Right lobe of liver (tissue), 6 donors: ENCODE measurements at regions not wholly inside any gene's neighbourhood (a gene's known extent, or its start where the extent isn't known, plus 50 kb on each side); places are given as distances from the start of the nearest gene placed in this dataset.

Source experiments
- ATAC-seq, 4 donors: fragments of 200-7000 bp; cut with Tn5 transposase; one replicate each; pipeline ENCODE4 v1.9.1; 2020; ENCODE audit warnings: mild to moderate bottlenecking in 4 of 4, moderate library complexity in 4 of 4
- DNase-seq, 3 donors: peaks; one replicate each; pipeline ENCODE4 v3.0.0-alpha.2; 2020
- H3K27ac ChIP-seq, 3 donors: fragments of 200-600 bp; one replicate each; pipeline ENCODE4 v1.8.0; 2022
- H3K27me3 ChIP-seq, 2 donors: fragments of 200-600 bp; one replicate each; pipeline ENCODE4 v1.8.0; 2022
- H3K36me3 ChIP-seq, 4 donors: fragments of 200-600 bp; sonication (generic) in 1 of 4; one replicate each; pipeline versions ENCODE4 v1.5.1 to v1.8.0; 2017 to 2022; ENCODE audit warnings: control low read depth in 1 of 4
- H3K4me1 ChIP-seq, 4 donors: fragments of 200-600 bp; sonication (generic) in 1 of 4; one replicate each; pipeline versions ENCODE4 v1.5.1 to v1.8.0; 2017 to 2022; ENCODE audit warnings: control low read depth in 1 of 4
- H3K4me3 ChIP-seq, 3 donors: fragments of 200-600 bp; one replicate each; pipeline ENCODE4 v1.8.0; 2022
- H3K9me3 ChIP-seq, 4 donors: fragments of 200-600 bp; sonication (generic) in 1 of 4; one replicate each; pipeline versions ENCODE4 v1.5.1 to v1.8.0; 2017 to 2022; ENCODE audit warnings: control low read depth in 1 of 4
- CTCF ChIP-seq, 4 donors: fragments of 200-600 bp in 3 of 4; fragments of 450-650 bp in 1 of 4; IDR thresholded peaks; one replicate each; pipeline versions ENCODE4 v1.5.1 to v1.8.0; 2016 to 2022; ENCODE audit warnings: antibody characterized with exemption in 4 of 4, mild to moderate bottlenecking in 2 of 4
- POLR2A ChIP-seq: fragments of 450-650 bp; IDR thresholded peaks from one replicate; pipeline ENCODE4 v1.6.1; 2017; ENCODE audit warnings: antibody characterized with exemption, mild to moderate bottlenecking
- WGBS: methylation state at CpG from one replicate; pipeline ENCODE4 v1.1.6; 2018; ENCODE audit warnings: low coverage, low lambda C conversion rate; ENCODE audit not compliant: insufficient coverage; ENCODE audit errors: missing lambda C conversion rate; 5-methylcytosine and 5-hydroxymethylcytosine counted together
- intact Hi-C, 2 donors: fragments of 100-400 bp; cut with DNase I; formaldehyde crosslinking; loops; one replicate each; pipeline versions ENCODE4 v1.11.2 to v1.14.1; 2022
- donor health status: DM: no; HTN: yes; CAD: no.
- donor health status: DM: no; HTN: no; CAD: no.
- donor health status: DM: no; HTN: no; CAD: no.
- donor health status: DM: no; HTN: yes; CAD: no.
- donor health status: DM: no; HTN: yes; CAD: no.

DNA sequence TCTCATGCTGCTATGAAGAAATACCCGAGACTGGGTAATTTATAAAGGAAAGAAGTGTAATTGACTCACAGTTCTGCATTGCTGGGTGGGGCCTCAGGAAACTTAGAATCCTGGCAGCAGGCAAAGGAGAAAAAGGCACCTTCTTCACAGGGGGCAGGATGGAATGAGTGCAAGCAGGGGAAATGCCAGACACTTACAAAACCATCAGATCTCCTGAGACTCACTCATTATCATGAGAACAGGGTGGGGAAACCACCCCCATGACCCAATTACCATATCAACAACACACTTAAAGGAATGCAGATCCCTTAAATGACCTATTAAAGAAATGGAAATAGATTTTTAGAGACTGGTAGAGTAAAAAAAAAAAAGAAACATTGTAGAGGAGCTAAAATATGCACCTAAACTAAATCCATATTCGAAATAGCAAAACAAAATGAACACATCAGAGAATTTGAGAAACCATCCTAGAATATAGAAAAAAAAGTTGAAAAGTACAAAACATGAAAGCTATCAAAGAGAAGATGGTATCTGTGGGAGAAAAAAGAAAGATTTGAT lies 104.3 kb upstream of the UGT8 start:
- H3K9me3 ChIP-seq = no peaks in the 10 kb centered on the region
- DNase-seq (no peak), ATAC-seq (no peak)
- H3K4me1 ChIP-seq = no peaks in the 10 kb centered on the region
- no peaks in the 10 kb centered on the region for H3K27me3 ChIP-seq
- no peak for TF ChIP-seq POLR2A
- TF ChIP-seq CTCF (IDR thresholded peaks at IDR 0.05) = no peak
- H3K4me3 ChIP-seq = no peak overlapping the region
- H3K36me3 ChIP-seq = no peaks in the 10 kb centered on the region
- intact Hi-C loops = no loop called here
- H3K27ac ChIP-seq = no peak overlapping the region
- WGBS = 24% methylated on average over 2 of the region's 2 CpGs

DNA sequence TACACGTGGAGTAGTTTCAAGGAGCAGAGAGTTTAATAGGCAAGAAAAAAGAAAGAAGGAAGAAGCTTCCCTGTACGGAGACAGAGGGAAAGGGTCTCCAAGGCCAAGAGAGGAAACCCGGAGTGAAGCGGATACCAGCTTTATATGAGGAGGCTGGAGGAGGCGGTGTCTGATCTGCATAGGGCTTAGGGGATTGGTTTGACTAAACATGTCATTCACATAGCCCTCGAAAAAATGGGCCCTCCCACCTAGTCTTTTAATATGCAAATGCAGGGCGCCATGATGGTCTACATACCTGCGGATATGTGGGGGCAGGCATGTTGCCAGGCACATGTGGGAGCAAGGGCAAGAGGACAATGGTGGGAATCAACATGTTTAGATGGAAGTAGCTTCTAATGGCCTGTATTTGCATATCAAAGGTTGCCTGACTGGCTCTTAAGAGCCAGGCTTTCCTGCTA lies 103.1 kb upstream of the UGT8 start:
- TF ChIP-seq CTCF (IDR thresholded peaks at IDR 0.05) (no peak), POLR2A (no peak)
- ATAC-seq (no peak), DNase-seq (no peak)
- no peak overlapping the region for H3K27ac ChIP-seq
- no peaks in the 10 kb centered on the region for H3K27me3 ChIP-seq
- H3K9me3 ChIP-seq = no peaks in the 10 kb centered on the region
- intact Hi-C loops = no loop called here
- no peaks in the 10 kb centered on the region for H3K36me3 ChIP-seq
- H3K4me3 ChIP-seq = no peak overlapping the region
- H3K4me1 ChIP-seq = no peaks in the 10 kb centered on the region
- WGBS = 59% methylated on average over 8 of the region's 8 CpGs

GRCh38 chr4:114497116-114497515 lies 101.5 kb upstream of the UGT8 start:
- no peak overlapping the region for H3K4me3 ChIP-seq
- no peak for ATAC-seq
- no peaks in the 10 kb centered on the region for H3K27me3 ChIP-seq
- TF ChIP-seq POLR2A (no peak), CTCF (IDR thresholded peaks at IDR 0.05) (no peak)
- H3K27ac ChIP-seq = no peak overlapping the region
- no peaks in the 10 kb centered on the region for H3K4me1 ChIP-seq
- H3K36me3 ChIP-seq = no peaks in the 10 kb centered on the region
- no peaks in the 10 kb centered on the region for H3K9me3 ChIP-seq
- intact Hi-C loops = no loop called here
- DNase-seq = no peak

- Histone ChIP-seq H3K4me3 (no peak overlapping the region), H3K36me3 (no peaks in the 10 kb centered on the region), H3K4me1 (no peaks in the 10 kb centered on the region), H3K27ac (no peak overlapping the region), H3K27me3 (no peaks in the 10 kb centered on the region), H3K9me3 (peaks cover 0 to 2% (median 0%) of the 10 kb centered on the region in 4 donors)
- no peak for ATAC-seq
- intact Hi-C loops = no loop called here
- TF ChIP-seq CTCF (IDR thresholded peaks at IDR 0.05) = no peak
- no peak for TF ChIP-seq POLR2A
- no peak for DNase-seq
These were observed 89.3 kb upstream of the UGT8 start for GRCh38 chr4:114509340-114509739.
